ENCODE measurements at regions not wholly inside any gene's neighbourhood (a gene's known extent, or its start where the extent isn't known, plus 50 kb on each side); places are given as distances from the start of the nearest gene placed in this dataset.

- peak; percentile 62 for ATAC-seq
- no peak for TF ChIP-seq ZC3H10 (CRISPR knock-in tag; IDR thresholded peaks at IDR 0.05)
- no peak for TF ChIP-seq OSR1 (CRISPR knock-in tag; IDR thresholded peaks at IDR 0.05)
- no peak for TF ChIP-seq ESRRG (CRISPR knock-in tag; IDR thresholded peaks at IDR 0.05)
- TF ChIP-seq PPARA (CRISPR knock-in tag; IDR thresholded peaks at IDR 0.05; ENCODE audit: borderline replicate concordance), result no peak
- TF ChIP-seq CREB5 (CRISPR knock-in tag; IDR thresholded peaks at IDR 0.05; ENCODE audit: low read depth), result no peak
- no peak for TF ChIP-seq ARNTL (CRISPR knock-in tag; IDR thresholded peaks at IDR 0.05; ENCODE audit: borderline replicate concordance, low read depth)
- TF ChIP-seq ZNF565 (CRISPR knock-in tag; conservative IDR thresholded peaks at IDR 0.05; ENCODE audit: low read depth), result no peak
- TF ChIP-seq TOX (CRISPR knock-in tag; IDR thresholded peaks at IDR 0.05; ENCODE audit: borderline replicate concordance), result no peak
- TF ChIP-seq ZNF70 (CRISPR knock-in tag; IDR thresholded peaks at IDR 0.05), result no peak
Measured at GRCh38 chr3:165643425-165643824, 193.8 kb downstream of the BCHE start.

GRCh38 chr3:165642761-165643420 lies 194.3 kb downstream of the BCHE start:
- TF ChIP-seq ESRRG (CRISPR knock-in tag; IDR thresholded peaks at IDR 0.05) (no peak), ISL1 (CRISPR knock-in tag; IDR thresholded peaks at IDR 0.05) (peak; percentile 50; the same call in 1 of the 2 replicates)

GRCh38 chr3:165641569-165642310 lies 195.5 kb downstream of the BCHE start:
- no peak for TF ChIP-seq SNAI2 (CRISPR knock-in tag; IDR thresholded peaks at IDR 0.05)
- no peak for TF ChIP-seq ARNTL (CRISPR knock-in tag; IDR thresholded peaks at IDR 0.05; ENCODE audit: borderline replicate concordance, low read depth)
- no peak for TF ChIP-seq ZFP30 (CRISPR knock-in tag; IDR thresholded peaks at IDR 0.05)
- TF ChIP-seq OSR1 (CRISPR knock-in tag; IDR thresholded peaks at IDR 0.05), result no peak
- TF ChIP-seq GLIS3 (CRISPR knock-in tag; IDR thresholded peaks at IDR 0.05), result no peak
- no peak for TF ChIP-seq RARB (CRISPR knock-in tag; IDR thresholded peaks at IDR 0.05)
- TF ChIP-seq TOX (CRISPR knock-in tag; IDR thresholded peaks at IDR 0.05; ENCODE audit: borderline replicate concordance), result no peak
- no peak for TF ChIP-seq ZFP3 (CRISPR knock-in tag; IDR thresholded peaks at IDR 0.05)
- TF ChIP-seq BACH2 (CRISPR knock-in tag; IDR thresholded peaks at IDR 0.05; ENCODE audit: borderline replicate concordance), result no peak
- no peak for TF ChIP-seq PATZ1 (CRISPR knock-in tag; IDR thresholded peaks at IDR 0.05; ENCODE audit: borderline replicate concordance)
- no peak for TF ChIP-seq TCF4 (CRISPR knock-in tag; IDR thresholded peaks at IDR 0.05; ENCODE audit: borderline replicate concordance)
- no peak for TF ChIP-seq ZNF70 (CRISPR knock-in tag; IDR thresholded peaks at IDR 0.05)
- no peak for TF ChIP-seq ESRRG (CRISPR knock-in tag; IDR thresholded peaks at IDR 0.05)
- TF ChIP-seq CSRNP3 (CRISPR knock-in tag; IDR thresholded peaks at IDR 0.05), result no peak
- TF ChIP-seq ZNF8 (CRISPR knock-in tag; IDR thresholded peaks at IDR 0.05), result no peak
- no peak for TF ChIP-seq CREB5 (CRISPR knock-in tag; IDR thresholded peaks at IDR 0.05; ENCODE audit: low read depth)
- no peak for TF ChIP-seq ZNF565 (CRISPR knock-in tag; conservative IDR thresholded peaks at IDR 0.05; ENCODE audit: low read depth)
- no peak for TF ChIP-seq ZC3H10 (CRISPR knock-in tag; IDR thresholded peaks at IDR 0.05)
- TF ChIP-seq PPARA (CRISPR knock-in tag; IDR thresholded peaks at IDR 0.05; ENCODE audit: borderline replicate concordance), result no peak
- ATAC-seq, result no peak

More at GRCh38 chr3:165642761-165643420, 194.3 kb downstream of the BCHE start:
- peak; percentile 96 for ATAC-seq

GRCh38 chr3:165640970-165641369 lies 196.3 kb downstream of the BCHE start:
- no peak for TF ChIP-seq ZNF565 (CRISPR knock-in tag; conservative IDR thresholded peaks at IDR 0.05; ENCODE audit: low read depth)
- no peak for TF ChIP-seq ZFP30 (CRISPR knock-in tag; IDR thresholded peaks at IDR 0.05)
- no peak for TF ChIP-seq ESRRG (CRISPR knock-in tag; IDR thresholded peaks at IDR 0.05)
- no peak for TF ChIP-seq SNAI2 (CRISPR knock-in tag; IDR thresholded peaks at IDR 0.05)
- no peak for TF ChIP-seq ISL1 (CRISPR knock-in tag; IDR thresholded peaks at IDR 0.05)
- ATAC-seq, result no peak
